ENCODE measurements at regions not wholly inside any gene's neighbourhood (a gene's known extent, or its start where the extent isn't known, plus 50 kb on each side); places are given as distances from the start of the nearest gene placed in this dataset.

DNA sequence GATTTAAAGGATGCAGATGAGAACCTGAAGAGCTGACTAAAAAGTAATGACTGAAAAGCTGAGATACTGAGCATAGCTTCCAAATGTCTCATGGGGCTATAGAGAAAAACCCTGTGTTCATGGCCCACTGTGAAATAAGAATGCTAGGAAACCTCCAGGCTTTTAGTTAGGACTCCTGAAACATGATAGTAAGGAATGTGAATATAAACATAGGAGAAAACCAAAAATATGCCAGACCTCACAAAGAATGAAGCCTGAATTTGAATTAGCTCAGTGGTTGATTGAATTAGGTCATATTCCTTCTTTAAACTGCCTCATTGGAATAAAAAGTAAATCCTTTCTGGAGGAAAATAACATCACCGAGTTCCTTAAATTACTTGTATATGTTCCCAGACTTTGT, 194.5 kb upstream of the NXPH2 start:
- TF ChIP-seq, protein P1, sequence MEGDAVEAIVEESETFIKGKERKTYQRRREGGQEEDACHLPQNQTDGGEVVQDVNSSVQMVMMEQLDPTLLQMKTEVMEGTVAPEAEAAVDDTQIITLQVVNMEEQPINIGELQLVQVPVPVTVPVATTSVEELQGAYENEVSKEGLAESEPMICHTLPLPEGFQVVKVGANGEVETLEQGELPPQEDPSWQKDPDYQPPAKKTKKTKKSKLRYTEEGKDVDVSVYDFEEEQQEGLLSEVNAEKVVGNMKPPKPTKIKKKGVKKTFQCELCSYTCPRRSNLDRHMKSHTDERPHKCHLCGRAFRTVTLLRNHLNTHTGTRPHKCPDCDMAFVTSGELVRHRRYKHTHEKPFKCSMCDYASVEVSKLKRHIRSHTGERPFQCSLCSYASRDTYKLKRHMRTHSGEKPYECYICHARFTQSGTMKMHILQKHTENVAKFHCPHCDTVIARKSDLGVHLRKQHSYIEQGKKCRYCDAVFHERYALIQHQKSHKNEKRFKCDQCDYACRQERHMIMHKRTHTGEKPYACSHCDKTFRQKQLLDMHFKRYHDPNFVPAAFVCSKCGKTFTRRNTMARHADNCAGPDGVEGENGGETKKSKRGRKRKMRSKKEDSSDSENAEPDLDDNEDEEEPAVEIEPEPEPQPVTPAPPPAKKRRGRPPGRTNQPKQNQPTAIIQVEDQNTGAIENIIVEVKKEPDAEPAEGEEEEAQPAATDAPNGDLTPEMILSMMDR (IDR thresholded peaks at IDR 0.05): no peak

DNA sequence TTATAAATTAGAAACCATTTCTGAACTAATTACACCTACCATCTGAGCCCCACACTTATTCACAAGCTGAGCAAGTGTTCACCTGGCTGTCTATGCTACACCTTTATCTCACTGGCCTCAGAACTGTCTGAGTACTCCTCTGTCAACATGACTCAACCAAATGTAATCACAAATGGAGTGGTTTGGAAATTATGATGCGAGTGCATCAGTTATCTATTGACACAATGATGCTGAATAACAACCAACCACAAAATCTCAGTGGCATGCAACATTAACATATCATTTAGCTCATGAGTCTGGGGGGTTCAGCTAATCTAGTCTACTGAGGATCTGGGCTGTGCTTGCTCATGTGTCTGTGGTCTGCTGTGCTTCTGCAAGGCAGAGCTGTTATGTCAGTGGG, 184.2 kb upstream of the NXPH2 start:
- TF ChIP-seq, protein P1 (IDR thresholded peaks at IDR 0.05): no peak

DNA sequence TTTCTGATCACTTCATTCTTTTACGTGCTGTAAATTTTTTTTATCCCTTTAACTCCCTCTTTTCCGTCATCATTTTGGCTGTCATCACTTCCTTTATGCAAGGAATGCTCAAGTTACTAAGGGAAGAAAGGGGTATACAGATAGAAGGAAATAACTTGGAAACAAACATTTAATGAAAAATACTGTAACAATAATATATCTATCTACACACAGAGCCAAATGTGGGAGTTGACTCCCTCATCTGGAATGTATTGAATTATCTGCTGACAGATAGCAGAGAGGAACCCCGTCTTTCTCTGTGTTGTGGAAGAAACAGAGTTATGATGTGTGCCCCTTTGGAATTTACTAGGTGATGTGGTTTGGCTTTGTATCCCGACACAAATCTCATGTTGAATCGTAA, 182.5 kb upstream of the NXPH2 start:
- TF ChIP-seq, protein P1 (IDR thresholded peaks at IDR 0.05): no peak

DNA sequence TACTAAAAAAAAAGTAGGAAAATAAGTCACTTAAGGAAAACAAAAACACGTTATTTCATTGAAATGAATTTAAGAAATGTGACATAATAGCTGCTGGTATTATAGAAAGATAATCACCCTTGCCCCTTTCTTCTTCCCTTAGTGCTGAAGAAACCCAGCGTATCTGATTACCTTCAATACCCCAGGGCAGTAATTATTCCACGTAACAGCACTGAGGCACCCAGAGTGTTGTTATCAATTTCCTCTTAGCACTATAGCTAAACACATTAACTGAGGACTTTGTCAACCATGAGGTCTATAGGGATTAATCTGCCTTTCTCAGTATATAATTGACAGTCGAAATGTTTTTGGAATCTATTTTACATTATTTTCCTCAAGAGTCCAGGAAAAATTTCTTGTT, 180.0 kb upstream of the NXPH2 start:
- TF ChIP-seq, protein P1 (IDR thresholded peaks at IDR 0.05): no peak

DNA sequence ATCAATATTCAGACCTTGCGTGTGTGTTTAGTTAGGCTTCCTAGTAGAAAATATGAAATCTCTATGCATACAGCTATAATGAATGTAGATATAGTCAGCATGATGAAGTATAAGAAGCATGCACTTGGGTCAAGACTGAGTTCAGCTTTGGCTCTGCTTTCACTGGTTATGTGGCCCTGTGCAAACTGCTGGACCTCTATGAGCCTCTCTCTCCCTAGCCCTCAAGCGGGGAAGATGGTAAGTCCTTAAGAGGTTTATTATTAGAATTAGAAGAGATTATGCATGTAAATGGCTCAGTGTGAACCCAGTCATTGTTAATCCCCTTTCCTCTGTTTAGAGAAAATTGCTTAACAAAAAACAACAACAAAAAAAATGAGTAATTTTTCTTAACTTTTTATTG, 178.8 kb upstream of the NXPH2 start:
- TF ChIP-seq, protein P1 (IDR thresholded peaks at IDR 0.05): no peak

DNA sequence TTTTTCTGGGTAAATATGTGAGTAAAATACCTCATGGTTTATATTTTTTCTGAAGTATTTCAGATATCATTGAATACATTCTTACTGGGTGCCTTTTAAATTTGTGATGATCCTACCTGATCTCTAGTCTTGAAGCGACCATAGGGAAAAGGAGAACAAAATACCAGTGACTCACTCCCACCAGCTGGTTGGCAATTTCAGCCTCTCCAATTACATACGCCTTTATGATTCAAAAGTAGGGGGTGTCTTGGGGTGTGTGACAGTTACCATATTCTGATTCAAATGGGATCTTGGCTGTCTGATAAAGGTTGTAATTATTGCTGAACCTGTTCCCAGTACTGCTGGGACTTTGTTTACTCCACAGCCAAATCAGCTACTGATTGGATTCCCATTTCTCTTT, 175.9 kb upstream of the NXPH2 start:
- TF ChIP-seq, protein P1 (IDR thresholded peaks at IDR 0.05): no peak

DNA sequence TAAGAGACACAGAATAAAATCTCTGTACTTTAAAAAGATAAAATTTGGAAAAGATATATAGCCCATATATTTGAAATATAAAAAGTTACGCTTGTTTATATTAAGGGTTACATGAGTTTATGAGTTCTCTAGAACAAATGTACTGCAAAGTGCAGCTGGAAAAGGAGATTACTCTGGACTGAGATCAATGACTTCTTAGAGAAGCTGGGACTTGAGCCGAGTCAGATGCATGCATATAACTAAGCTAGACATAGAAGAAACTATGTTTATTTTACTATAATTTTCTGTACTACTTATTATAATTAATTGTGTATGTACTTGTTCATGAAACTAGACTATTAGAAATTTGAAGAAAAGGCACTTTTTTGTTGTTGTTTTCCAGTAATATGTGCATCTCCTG, 170.3 kb upstream of the NXPH2 start:
- TF ChIP-seq, protein P1 (IDR thresholded peaks at IDR 0.05): no peak

DNA sequence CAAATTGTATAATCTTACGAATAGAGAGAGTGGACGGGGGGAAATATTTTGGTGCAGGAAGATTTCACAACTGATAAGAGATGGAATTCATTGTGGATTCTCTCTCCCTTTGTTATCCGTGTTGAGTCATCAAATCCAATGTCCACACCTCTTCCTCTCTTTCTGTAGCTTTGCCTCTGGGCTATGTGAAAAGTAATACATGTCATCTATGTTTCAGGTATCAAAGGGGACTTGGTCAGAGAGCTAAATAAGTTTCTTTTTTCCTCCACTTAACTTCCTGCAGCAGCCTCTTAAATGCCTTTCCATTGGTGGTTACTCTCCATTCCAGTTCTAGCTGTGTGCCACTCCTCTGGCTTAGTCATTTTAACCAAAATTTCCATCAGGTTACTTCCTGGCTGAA, 169.3 kb upstream of the NXPH2 start:
- TF ChIP-seq, protein P1 (IDR thresholded peaks at IDR 0.05): no peak
